CD14-positive monocyte (primary cell): ENCODE measurements at regions not wholly inside any gene's neighbourhood (a gene's known extent, or its start where the extent isn't known, plus 50 kb on each side); places are given as distances from the start of the nearest gene placed in this dataset.

Experiments
- DNase-seq, 3 donors: peaks; one replicate each; pipeline ENCODE4 v3.0.0-alpha.2; 2011 to 2022
- H2AFZ ChIP-seq: 2 replicates; pipeline ENCODE4 v1.6.0; 2012; ENCODE audit warnings: mild to moderate bottlenecking, low read depth, low read length, inconsistent platforms; ENCODE audit not compliant: insufficient read depth, poor library complexity, severe bottlenecking
- H3K27ac ChIP-seq, 2 donors: 1 replicate in 1 of 2; 2 replicates in 1 of 2; pipeline ENCODE4 v1.5.1; 2012 to 2013; ENCODE audit warnings: low read length in 2 of 2, control low read depth in 1 of 2, inconsistent platforms in 1 of 2, low read depth in 1 of 2, mild to moderate bottlenecking in 1 of 2
- H3K27me3 ChIP-seq, 2 donors: one replicate each; pipeline versions ENCODE4 v1.6.0 to v1.6.1; 2011 to 2013; ENCODE audit warnings: low read length in 2 of 2; ENCODE audit not compliant: control insufficient read depth in 2 of 2, insufficient read depth in 2 of 2
- H3K36me3 ChIP-seq, 2 donors: replicated peaks in 1 of 2; 1 replicate in 1 of 2; 2 replicates in 1 of 2; pipeline versions ENCODE4 v1.5.1 to v1.6.1; 2012 to 2013; ENCODE audit warnings: low read length in 2 of 2, control low read depth in 1 of 2, inconsistent platforms in 1 of 2, mild to moderate bottlenecking in 1 of 2; ENCODE audit not compliant: insufficient read depth in 2 of 2, control insufficient read depth in 1 of 2
- H3K4me1 ChIP-seq, 2 donors: 1 replicate in 1 of 2; 2 replicates in 1 of 2; pipeline versions ENCODE4 v1.5.1 to v1.6.1; 2012 to 2013; ENCODE audit warnings: low read length in 2 of 2, control low read depth in 1 of 2, inconsistent platforms in 1 of 2, mild to moderate bottlenecking in 1 of 2, moderate library complexity in 1 of 2; ENCODE audit not compliant: insufficient read depth in 2 of 2, control insufficient read depth in 1 of 2
- H3K4me2 ChIP-seq: replicated peaks from 2 replicates; pipeline ENCODE3; 2012; ENCODE audit warnings: low read length, moderate library complexity, mild to moderate bottlenecking; ENCODE audit not compliant: poor library complexity, severe bottlenecking; ENCODE audit errors: extremely low read depth
- H3K4me3 ChIP-seq, 3 experiments: fragments of 200-600 bp in 1 of 3; sonication (generic) in 1 of 3; replicated peaks in 1 of 3; 1 replicate in 2 of 3; 2 replicates in 1 of 3; pipeline ENCODE4 v1.5.1; 2011 to 2013; ENCODE audit warnings: low read length in 3 of 3, mild to moderate bottlenecking in 3 of 3, control low read depth in 2 of 3, low read depth in 2 of 3, inconsistent platforms in 1 of 3, moderate library complexity in 1 of 3
- H3K79me2 ChIP-seq: 2 replicates; pipeline ENCODE4 v1.6.0; 2012; ENCODE audit warnings: mild to moderate bottlenecking, control low read depth, inconsistent platforms, low read length, moderate library complexity; ENCODE audit not compliant: insufficient read depth
- H3K9ac ChIP-seq: 2 replicates; pipeline ENCODE4 v1.6.0; 2017; ENCODE audit warnings: low read length, mild to moderate bottlenecking; ENCODE audit not compliant: insufficient read depth, poor library complexity, severe bottlenecking
- H3K9me3 ChIP-seq, 2 donors: replicated peaks in 1 of 2; 1 replicate in 1 of 2; 2 replicates in 1 of 2; pipeline versions ENCODE4 v1.5.1 to v1.6.1; 2012 to 2013; ENCODE audit warnings: low read length in 2 of 2, control low read depth in 1 of 2; ENCODE audit not compliant: control insufficient read depth in 1 of 2, insufficient read depth in 1 of 2
- H4K20me1 ChIP-seq: 2 replicates; pipeline ENCODE4 v1.6.0; 2012; ENCODE audit warnings: mild to moderate bottlenecking, low read length, control low read depth, moderate library complexity; ENCODE audit not compliant: insufficient read depth
- H3K27ac Mint-ChIP-seq, 7 donors: one replicate each; pipeline ENCODE4 v1.8.0; 2020; ENCODE audit warnings: mild to moderate bottlenecking in 7 of 7, mixed read lengths in 7 of 7, moderate library complexity in 6 of 7, inconsistent platforms in 2 of 7
- H3K27me3 Mint-ChIP-seq, 3 donors: one replicate each; pipeline ENCODE4 v1.8.0; 2021 to 2022; ENCODE audit warnings: low read depth in 3 of 3, mild to moderate bottlenecking in 3 of 3, mixed read lengths in 3 of 3, moderate library complexity in 3 of 3, inconsistent platforms in 1 of 3
- H3K36me3 Mint-ChIP-seq, 2 donors: one replicate each; pipeline ENCODE4 v1.8.0; 2020; ENCODE audit warnings: mixed read lengths in 2 of 2, inconsistent platforms in 1 of 2, mild to moderate bottlenecking in 1 of 2
- H3K4me1 Mint-ChIP-seq: one replicate; pipeline ENCODE4 v1.8.0; 2020; ENCODE audit warnings: mild to moderate bottlenecking, mixed read lengths
- H3K4me3 Mint-ChIP-seq, 2 donors: one replicate each; pipeline ENCODE4 v1.8.0; 2020; ENCODE audit warnings: mild to moderate bottlenecking in 2 of 2, mixed read lengths in 2 of 2, moderate library complexity in 1 of 2
- H3K9me3 Mint-ChIP-seq, 7 donors: one replicate each; pipeline ENCODE4 v1.8.0; 2020 to 2022; ENCODE audit warnings: mixed read lengths in 7 of 7, mild to moderate bottlenecking in 6 of 7, moderate library complexity in 6 of 7, inconsistent platforms in 2 of 7
- CTCF ChIP-seq: fragments of 200-600 bp; IDR thresholded peaks from one replicate; pipeline ENCODE4 v1.8.0; 2022; ENCODE audit warnings: antibody characterized with exemption, mild to moderate bottlenecking
- whole genome bisulfite sequencing: methylation state at CpG from one replicate; pipeline ENCODE4 v1.1.5; 2013; ENCODE audit warnings: missing lambda C conversion rate; ENCODE audit not compliant: insufficient coverage; 5-methylcytosine and 5-hydroxymethylcytosine counted together
- intact Hi-C, 2 donors: fragments of 100-400 bp; cut with micrococcal nuclease; formaldehyde crosslinking; loops; one replicate each; pipeline versions ENCODE4 v1.15.0 to v1.15.1; 2023

DNA sequence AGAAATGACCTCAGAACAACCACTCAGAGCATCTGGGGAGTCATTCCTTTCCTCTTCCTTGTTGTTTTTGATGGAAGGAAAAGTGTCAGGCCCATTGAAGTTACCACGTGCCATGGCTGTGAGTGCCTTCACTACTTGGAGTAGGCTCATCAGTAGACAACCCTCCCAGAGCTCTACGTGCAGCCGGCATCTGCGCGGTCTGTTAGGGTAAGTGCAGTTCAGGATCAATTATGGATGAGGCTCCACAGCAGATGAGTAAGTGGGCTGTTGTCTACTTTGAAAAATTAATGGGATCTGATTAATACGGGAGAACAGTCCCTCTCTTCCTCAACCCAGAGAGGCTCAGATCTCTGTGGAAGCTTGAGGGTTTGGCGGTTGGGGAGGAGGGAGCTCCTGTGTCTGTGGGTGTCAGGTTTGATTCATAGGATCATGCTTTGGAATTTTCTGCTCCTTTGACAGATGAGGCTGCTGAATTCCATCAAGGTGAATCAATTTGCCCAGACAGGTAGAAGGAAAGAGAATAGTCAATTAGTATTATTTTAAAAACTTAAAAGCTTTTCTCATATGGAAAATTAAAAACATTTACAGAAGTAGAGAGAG is 93.8 kb upstream of the TOX2 start:
- H3K36me3 Mint-ChIP-seq: no peaks in the 10 kb centered on the region

DNA sequence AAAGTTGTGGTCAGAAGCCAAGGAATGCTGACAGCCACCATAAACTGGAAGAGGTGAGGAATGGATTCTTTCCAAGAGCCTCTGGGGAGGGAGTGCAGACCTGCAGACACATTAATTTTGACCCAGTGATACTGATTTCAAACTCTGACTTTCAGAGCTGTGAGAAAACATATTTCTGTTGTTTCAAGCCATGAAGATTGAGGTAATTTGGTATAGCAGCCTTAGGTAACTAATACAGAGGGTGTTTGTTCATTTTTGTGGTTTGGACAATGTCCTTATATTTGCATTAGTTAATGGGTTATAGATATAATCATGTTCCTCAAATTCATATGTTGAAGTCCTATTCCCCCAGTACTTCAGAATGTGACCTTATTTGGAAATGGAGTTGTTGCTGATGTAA is 85.4 kb upstream of the GTSF1L start:
- Mint-ChIP-seq H3K4me3 (no peak overlapping the region), H3K9me3 (peaks cover 13 to 48% (median 38%) of the 10 kb centered on the region in 7 donors), H3K27ac (no peak overlapping the region), H3K4me1 (no peaks in the 10 kb centered on the region), H3K36me3 (no peaks in the 10 kb centered on the region), H3K27me3 (peaks cover 0 to 2% (median 2%) of the 10 kb centered on the region in 3 donors)
- H2AFZ ChIP-seq: no peak overlapping the region
- no peak overlapping the region for H3K4me3 ChIP-seq
- intact Hi-C loops: no loop called here
- peaks cover 28 to 29% of the 10 kb centered on the region in 2 donors for H3K9me3 ChIP-seq
- H3K9ac ChIP-seq: no peak overlapping the region
- no peak overlapping the region for H3K4me2 ChIP-seq
- no peaks in the 10 kb centered on the region for H3K79me2 ChIP-seq
- no peaks in the 10 kb centered on the region for H4K20me1 ChIP-seq
- H3K27me3 ChIP-seq: no peaks in the 10 kb centered on the region
- H3K36me3 ChIP-seq: no peaks in the 10 kb centered on the region
- H3K27ac ChIP-seq: no peak overlapping the region
- H3K4me1 ChIP-seq: no peaks in the 10 kb centered on the region
- TF ChIP-seq CTCF: no peak
- no peak for DNase-seq

More for the DNA sequence above, 93.8 kb upstream of the TOX2 start:
- Histone ChIP-seq H3K27me3 (peaks cover 5 to 13% of the 10 kb centered on the region in 2 donors), H3K9me3 (no peaks in the 10 kb centered on the region), H3K4me2 (no peak overlapping the region), H2AFZ (no peak overlapping the region), H3K4me1 (no peaks in the 10 kb centered on the region), H3K9ac (no peak overlapping the region), H3K79me2 (no peaks in the 10 kb centered on the region), H3K27ac (no peak overlapping the region), H3K4me3 (no peak overlapping the region), H4K20me1 (no peaks in the 10 kb centered on the region), H3K36me3 (no peaks in the 10 kb centered on the region)
- H3K4me1 Mint-ChIP-seq: no peaks in the 10 kb centered on the region
- H3K27me3 Mint-ChIP-seq: peaks cover 7 to 13% (median 8%) of the 10 kb centered on the region in 3 donors
- H3K4me3 Mint-ChIP-seq: no peak overlapping the region
- no peak for TF ChIP-seq CTCF
- peaks cover 0 to 3% (median 0%) of the 10 kb centered on the region in 7 donors for H3K9me3 Mint-ChIP-seq
- intact Hi-C loops: no loop called here
- 83% methylated on average over 1 of the region's 7 CpGs for WGBS
- no peak for DNase-seq
- no peak overlapping the region for H3K27ac Mint-ChIP-seq
